Adrenal gland (tissue), 9 donors: ENCODE measurements at regions not wholly inside any gene's neighbourhood (a gene's known extent, or its start where the extent isn't known, plus 50 kb on each side); places are given as distances from the start of the nearest gene placed in this dataset.

ENCODE experiments used
- DNase-seq, 7 donors: peaks; one replicate each; pipeline ENCODE4 v3.0.0-alpha.2; 2019 to 2020
- H3K27ac ChIP-seq, 5 donors: fragments of 200-600 bp; sonication (generic) in 4 of 5; 1 replicate in 3 of 5; 2 replicates in 2 of 5; pipeline versions ENCODE4 v1.5.1 to v1.8.0; 2016 to 2020; ENCODE audit warnings: mild to moderate bottlenecking in 1 of 5
- H3K27me3 ChIP-seq: fragments of 200-600 bp; 2 replicates; pipeline ENCODE4 v1.8.0; 2021
- H3K36me3 ChIP-seq, 2 donors: fragments of 200-600 bp; replicated peaks in 1 of 2; 1 replicate in 1 of 2; 2 replicates in 1 of 2; pipeline versions ENCODE4 v1.5.1 to v1.8.0; 2018 to 2022
- H3K4me1 ChIP-seq, 2 donors: fragments of 200-600 bp; replicated peaks in 1 of 2; 1 replicate in 1 of 2; 2 replicates in 1 of 2; pipeline versions ENCODE4 v1.5.1 to v1.8.0; 2018 to 2021
- H3K4me3 ChIP-seq, 4 donors: fragments of 200-600 bp; sonication (generic) in 3 of 4; one replicate each; pipeline ENCODE4 v1.5.1; 2016 to 2018
- H3K9me3 ChIP-seq, 3 donors: fragments of 200-600 bp; sonication (generic) in 1 of 3; replicated peaks in 1 of 3; 1 replicate in 2 of 3; 2 replicates in 1 of 3; pipeline versions ENCODE4 v1.5.1 to v1.8.0; 2016 to 2021
- POLR2A ChIP-seq, 2 donors: fragments of 450-650 bp; IDR thresholded peaks; one replicate each; pipeline ENCODE4 v1.6.1; 2017; ENCODE audit warnings: antibody characterized with exemption in 2 of 2, mild to moderate bottlenecking in 2 of 2, moderate library complexity in 1 of 2
- WGBS, 4 donors: extraction: QIAGEN DNeasy Blood & Tissue Kit in 2 of 4; methylation state at CpG; one replicate each; pipeline versions ENCODE4 v1.1.5 to v1.1.7; 2013 to 2017; 5-methylcytosine and 5-hydroxymethylcytosine counted together
- intact Hi-C, 2 donors: fragments of 100-400 bp; cut with DNase I; formaldehyde crosslinking; loops; one replicate each; pipeline versions ENCODE4 v1.14.1 to v1.15.0; 2022 to 2023
- TF ChIP-seq, protein P1 (sequence below), 6 experiments: fragments of 450-650 bp in 4 of 6; fragments of 200-600 bp in 2 of 6; sonication (generic) in 1 of 6; IDR thresholded peaks; 1 replicate in 5 of 6; 2 replicates in 1 of 6; pipeline versions ENCODE4 v1.5.1 to v1.8.0; 2016 to 2021; ENCODE audit warnings: antibody characterized with exemption in 6 of 6, mild to moderate bottlenecking in 2 of 6, moderate library complexity in 1 of 6
- donor health status: healthy with polysubstance abuse.
- donor health status: Bipolar disorder and iron deficiency.
- donor health status: DM: yes; HTN: yes; CAD: no.
- donor health status: DM: no; HTN: no; CAD: no.
- donor health status: DM: no; HTN: no; CAD: no.

GRCh38 chr18:52008330-52008729 lies 331.7 kb upstream of the DCC start:
- intact Hi-C loops: no loop called here
- H3K27ac ChIP-seq: no peak overlapping the region
- no peaks in the 10 kb centered on the region for H3K9me3 ChIP-seq
- no peaks in the 10 kb centered on the region for H3K27me3 ChIP-seq
- H3K36me3 ChIP-seq: no peaks in the 10 kb centered on the region
- no peak for TF ChIP-seq POLR2A (IDR thresholded peaks at IDR 0.05)
- TF ChIP-seq, protein P1, sequence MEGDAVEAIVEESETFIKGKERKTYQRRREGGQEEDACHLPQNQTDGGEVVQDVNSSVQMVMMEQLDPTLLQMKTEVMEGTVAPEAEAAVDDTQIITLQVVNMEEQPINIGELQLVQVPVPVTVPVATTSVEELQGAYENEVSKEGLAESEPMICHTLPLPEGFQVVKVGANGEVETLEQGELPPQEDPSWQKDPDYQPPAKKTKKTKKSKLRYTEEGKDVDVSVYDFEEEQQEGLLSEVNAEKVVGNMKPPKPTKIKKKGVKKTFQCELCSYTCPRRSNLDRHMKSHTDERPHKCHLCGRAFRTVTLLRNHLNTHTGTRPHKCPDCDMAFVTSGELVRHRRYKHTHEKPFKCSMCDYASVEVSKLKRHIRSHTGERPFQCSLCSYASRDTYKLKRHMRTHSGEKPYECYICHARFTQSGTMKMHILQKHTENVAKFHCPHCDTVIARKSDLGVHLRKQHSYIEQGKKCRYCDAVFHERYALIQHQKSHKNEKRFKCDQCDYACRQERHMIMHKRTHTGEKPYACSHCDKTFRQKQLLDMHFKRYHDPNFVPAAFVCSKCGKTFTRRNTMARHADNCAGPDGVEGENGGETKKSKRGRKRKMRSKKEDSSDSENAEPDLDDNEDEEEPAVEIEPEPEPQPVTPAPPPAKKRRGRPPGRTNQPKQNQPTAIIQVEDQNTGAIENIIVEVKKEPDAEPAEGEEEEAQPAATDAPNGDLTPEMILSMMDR (IDR thresholded peaks at IDR 0.05): no peak
- no peaks in the 10 kb centered on the region for H3K4me1 ChIP-seq
- no peak overlapping the region for H3K4me3 ChIP-seq
- DNase-seq: no peak
- WGBS, 4 donors: 52 to 58% (median 54%) methylated on average over 3 of the region's 3 CpGs

- intact Hi-C loops: no loop called here
- Histone ChIP-seq H3K9me3 (no peaks in the 10 kb centered on the region), H3K36me3 (no peaks in the 10 kb centered on the region), H3K27me3 (no peaks in the 10 kb centered on the region), H3K27ac (no peak overlapping the region), H3K4me1 (no peaks in the 10 kb centered on the region), H3K4me3 (no peak overlapping the region)
- no peak for DNase-seq
- no peak for TF ChIP-seq POLR2A (IDR thresholded peaks at IDR 0.05)
- TF ChIP-seq, protein P1 (IDR thresholded peaks at IDR 0.05): no peak
- 71 to 86% (median 84%) methylated on average over 2 of the region's 2 CpGs for WGBS, 4 donors
These were observed 331.3 kb upstream of the DCC start for GRCh38 chr18:52008736-52009135.

- no peaks in the 10 kb centered on the region for H3K36me3 ChIP-seq
- WGBS, 4 donors: 67 to 81% (median 77%) methylated on average over 1 of the region's 1 CpG
- no peaks in the 10 kb centered on the region for H3K9me3 ChIP-seq
- TF ChIP-seq POLR2A (IDR thresholded peaks at IDR 0.05): no peak
- DNase-seq: no peak
- no peaks in the 10 kb centered on the region for H3K27me3 ChIP-seq
- H3K4me3 ChIP-seq: no peak overlapping the region
- no peaks in the 10 kb centered on the region for H3K4me1 ChIP-seq
- intact Hi-C loops: no loop called here
- no peak overlapping the region for H3K27ac ChIP-seq
These were observed 330.0 kb upstream of the DCC start for GRCh38 chr18:52009958-52010357.

GRCh38 chr18:52045946-52046675 lies 293.9 kb upstream of the DCC start:
- Histone ChIP-seq H3K9me3 (no peaks in the 10 kb centered on the region), H3K27me3 (no peaks in the 10 kb centered on the region), H3K27ac (no peak overlapping the region), H3K36me3 (no peaks in the 10 kb centered on the region), H3K4me1 (no peaks in the 10 kb centered on the region), H3K4me3 (no peak overlapping the region)
- no peak for DNase-seq
- intact Hi-C loops: no loop called here
- TF ChIP-seq, protein P1 (IDR thresholded peaks at IDR 0.05): no peak
- TF ChIP-seq POLR2A (IDR thresholded peaks at IDR 0.05): no peak
- 80 to 88% (median 85%) methylated on average over 5 of the region's 5 CpGs for WGBS, 4 donors

DNA sequence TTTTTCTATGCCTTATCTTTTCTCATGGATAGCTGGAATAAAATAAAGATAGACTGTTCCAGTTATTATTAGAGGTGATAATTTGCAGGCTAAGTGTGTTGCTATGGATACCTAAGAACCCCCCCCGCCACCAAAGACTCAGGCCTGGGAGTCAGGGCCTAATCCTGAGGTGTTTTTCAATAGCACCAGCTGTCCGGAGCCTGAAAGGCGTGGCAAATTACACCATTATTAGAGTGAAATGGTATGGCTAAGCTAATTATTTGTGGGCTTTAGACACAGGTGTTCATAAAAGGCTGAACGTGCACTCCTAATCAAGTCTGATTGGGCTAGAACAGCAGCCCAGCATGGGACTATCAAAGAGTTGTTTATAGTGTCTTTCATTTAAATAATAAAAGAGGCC lies 293.2 kb upstream of the DCC start:
- no peaks in the 10 kb centered on the region for H3K36me3 ChIP-seq
- H3K27ac ChIP-seq: no peak overlapping the region
- no peaks in the 10 kb centered on the region for H3K9me3 ChIP-seq
- no peak for DNase-seq
- no peaks in the 10 kb centered on the region for H3K27me3 ChIP-seq
- no peaks in the 10 kb centered on the region for H3K4me1 ChIP-seq
- TF ChIP-seq POLR2A (IDR thresholded peaks at IDR 0.05): no peak
- TF ChIP-seq, protein P1 (IDR thresholded peaks at IDR 0.05): no peak
- 70 to 78% (median 75%) methylated on average over 4 of the region's 4 CpGs for WGBS, 4 donors
- intact Hi-C loops: no loop called here
- no peak overlapping the region for H3K4me3 ChIP-seq
